H1 (cell line): ENCODE measurements at regions not wholly inside any gene's neighbourhood (a gene's known extent, or its start where the extent isn't known, plus 50 kb on each side); places are given as distances from the start of the nearest gene placed in this dataset.

Source experiments
- SP4 ChIP-seq: IDR thresholded peaks from 2 replicates; pipeline ENCODE4 v1.6.1; 2012; ENCODE audit warnings: low read length, inconsistent platforms
- TF ChIP-seq, protein P1 (sequence below): IDR thresholded peaks from 2 replicates; pipeline ENCODE4 v1.6.1; 2011; ENCODE audit warnings: low read depth, mild to moderate bottlenecking, low read length; ENCODE audit not compliant: insufficient read depth

DNA sequence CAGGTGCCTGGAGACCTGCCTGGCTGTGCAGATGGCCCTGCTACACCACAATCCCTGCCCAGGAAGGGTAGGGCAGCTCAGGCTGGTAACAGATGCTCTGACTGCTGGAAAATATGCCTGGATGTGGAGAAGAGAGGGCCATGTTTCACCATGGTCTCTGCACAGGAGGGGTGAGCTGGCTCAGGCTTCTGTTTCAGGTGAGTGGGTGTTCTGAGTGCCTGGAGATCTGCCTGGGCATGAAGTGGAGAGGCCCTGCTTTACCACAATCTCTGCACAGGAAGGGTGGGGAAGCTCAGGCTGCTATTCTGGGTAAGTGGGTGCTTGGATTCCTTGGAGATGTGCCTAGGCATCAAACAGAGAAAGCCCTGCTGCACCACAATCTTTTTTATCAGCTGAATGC is 350.1 kb downstream of the KIF20B start (continued):
- TF ChIP-seq, protein P1, sequence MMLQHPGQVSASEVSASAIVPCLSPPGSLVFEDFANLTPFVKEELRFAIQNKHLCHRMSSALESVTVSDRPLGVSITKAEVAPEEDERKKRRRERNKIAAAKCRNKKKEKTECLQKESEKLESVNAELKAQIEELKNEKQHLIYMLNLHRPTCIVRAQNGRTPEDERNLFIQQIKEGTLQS, result no peak
- no peak for TF ChIP-seq SP4
- TF ChIP-seq, all 59 proteins: peak for 0
